HCT116 (cell line): ENCODE measurements at regions not wholly inside any gene's neighbourhood (a gene's known extent, or its start where the extent isn't known, plus 50 kb on each side); places are given as distances from the start of the nearest gene placed in this dataset.

Experiments used
- ATAC-seq: fragments of 200-7000 bp; cut with Tn5 transposase; 2 replicates; pipeline ENCODE4 v1.9.1; 2020; ENCODE audit warnings: mild to moderate bottlenecking, moderate library complexity
- BruUV-seq: library from RNA; stranded (reverse); fragments of 400-500 nt; replicated peaks from 2 replicates; lab custom pipeline; 2021; lab: Mats Ljungman, UMichigan
- CTCF ChIA-PET: fragments of 300-600 bp; sonication (Branson Sonifier 250); formaldehyde crosslinking; loops from one replicate; lab custom pipeline; 2021; ENCODE audit warnings: antibody characterized with exemption; lab: Charles Lee
- POLR2A ChIA-PET: fragments of 300-600, 350-600 bp; sonication (Branson Sonifier 250); formaldehyde crosslinking; loops from one replicate; lab custom pipeline; 2021; ENCODE audit warnings: antibody characterized with exemption; lab: Charles Lee
- RAD21 ChIA-PET, 2 experiments: fragments of 300-600 bp; sonication (Branson Sonifier 250); formaldehyde crosslinking; loops; one replicate each; lab custom pipeline; 2023; ENCODE audit warnings: low total read pairs in 2 of 2; ENCODE audit not compliant: uncharacterized antibody in 2 of 2, unreplicated experiment in 2 of 2, low non-redundant PET in 1 of 2; lab: Charles Lee
- DNase-seq: peaks from one replicate; pipeline ENCODE4 v3.0.0-alpha.2; 2010; ENCODE audit warnings: low read depth, low spot score
- H2AFZ ChIP-seq: fragments of 200-600 bp; shearing (Covaris generic), sonication (generic); 2 replicates; pipeline ENCODE4 v1.6.1; 2017; ENCODE audit warnings: low read depth, mixed run types, mixed read lengths, antibody characterized with exemption, low read length; ENCODE audit not compliant: poor library complexity, severe bottlenecking
- H3K27ac ChIP-seq: 2 replicates; pipeline ENCODE4 v1.5.1; 2012; ENCODE audit warnings: low read depth, low read length
- H3K27me3 ChIP-seq: fragments of 200-600 bp; sonication (generic); 2 replicates; pipeline ENCODE4 v1.6.1; 2016; ENCODE audit warnings: mixed run types, low read length, mixed read lengths; ENCODE audit not compliant: insufficient read depth
- H3K36me3 ChIP-seq, 2 experiments: fragments of 200-500 bp in 1 of 2; fragments of 200-600 bp in 1 of 2; sonication (Bioruptor generic) in 1 of 2; sonication (generic) in 1 of 2; 2 replicates each; pipeline versions ENCODE4 v1.5.1 to v1.6.1; 2014 to 2016; ENCODE audit warnings: low read length in 2 of 2, inconsistent platforms in 1 of 2, mixed read lengths in 1 of 2, mixed run types in 1 of 2; ENCODE audit not compliant: insufficient read depth in 2 of 2, control insufficient read depth in 1 of 2
- H3K4me1 ChIP-seq, 2 experiments: fragments of 200-600 bp in 1 of 2; sonication (generic) in 1 of 2; 2 replicates each; pipeline versions ENCODE4 v1.5.1 to v1.6.1; 2012 to 2017; ENCODE audit warnings: low read length in 2 of 2, inconsistent platforms in 1 of 2, mild to moderate bottlenecking in 1 of 2, mixed read lengths in 1 of 2, mixed run types in 1 of 2, moderate library complexity in 1 of 2; ENCODE audit not compliant: insufficient read depth in 2 of 2, control insufficient read depth in 1 of 2
- H3K4me2 ChIP-seq: fragments of 200-600 bp; sonication (generic); 2 replicates; pipeline ENCODE4 v1.6.1; 2017; ENCODE audit warnings: mixed run types, low read length, mixed read lengths
- H3K4me3 ChIP-seq, 2 experiments: fragments of 200-600 bp in 1 of 2; sonication (generic) in 1 of 2; replicated peaks in 1 of 2; 2 replicates each; pipeline ENCODE4 v1.5.1; 2011 to 2016; ENCODE audit warnings: low read length in 2 of 2, control low read depth in 1 of 2, low read depth in 1 of 2, mild to moderate bottlenecking in 1 of 2, mixed read lengths in 1 of 2, mixed run types in 1 of 2
- H3K79me2 ChIP-seq: fragments of 200-600 bp; sonication (generic); 2 replicates; pipeline ENCODE4 v1.6.1; 2017; ENCODE audit warnings: mild to moderate bottlenecking, mixed run types, low read length, moderate library complexity, mixed read lengths; ENCODE audit not compliant: insufficient read depth
- H3K9ac ChIP-seq: fragments of 200-600 bp; sonication (generic); 2 replicates; pipeline ENCODE4 v1.6.1; 2016; ENCODE audit warnings: low read length, mixed read lengths
- H3K9me2 ChIP-seq: fragments of 200-600 bp; sonication (generic), shearing (Covaris generic); 2 replicates; pipeline ENCODE4 v1.6.1; 2017; ENCODE audit warnings: mixed run types, mild to moderate bottlenecking, moderate library complexity; ENCODE audit not compliant: insufficient read depth
- H3K9me3 ChIP-seq, 2 experiments: fragments of 200-500 bp in 1 of 2; fragments of 200-600 bp in 1 of 2; sonication (Bioruptor generic) in 1 of 2; sonication (generic) in 1 of 2; 2 replicates each; pipeline ENCODE4 v1.6.1; 2014 to 2017; ENCODE audit warnings: low read length in 2 of 2, mixed read lengths in 2 of 2, inconsistent platforms in 1 of 2, low read depth in 1 of 2, mild to moderate bottlenecking in 1 of 2, mixed run types in 1 of 2, moderate library complexity in 1 of 2; ENCODE audit not compliant: control insufficient read depth in 1 of 2, insufficient read depth in 1 of 2
- H4K20me1 ChIP-seq: fragments of 200-600 bp; sonication (generic), shearing (Covaris generic); 2 replicates; pipeline ENCODE4 v1.6.1; 2017; ENCODE audit warnings: mixed run types, mild to moderate bottlenecking, moderate library complexity; ENCODE audit not compliant: insufficient read depth
- CBX3 ChIP-seq: IDR thresholded peaks from 2 replicates; pipeline ENCODE4 v1.6.1; 2012; ENCODE audit warnings: low read depth
- CEBPB ChIP-seq: IDR thresholded peaks from 2 replicates; pipeline ENCODE4 v1.6.1; 2012; ENCODE audit warnings: low read depth
- EGR1 ChIP-seq: IDR thresholded peaks from 2 replicates; pipeline ENCODE4 v1.6.1; 2012; ENCODE audit warnings: low read depth
- ELF1 ChIP-seq: IDR thresholded peaks from 2 replicates; pipeline ENCODE4 v1.6.1; 2012; ENCODE audit warnings: low read depth, borderline replicate concordance
- EZH2 ChIP-seq: fragments of 200-600 bp; sonication (generic); IDR thresholded peaks from 2 replicates; pipeline ENCODE4 v1.6.1; 2017; ENCODE audit warnings: antibody characterized with exemption, mixed run types
- EZH2phosphoT487 ChIP-seq: fragments of 200-600 bp; IDR thresholded peaks from 2 replicates; pipeline ENCODE4 v1.6.1; 2018; ENCODE audit warnings: antibody characterized with exemption, borderline replicate concordance
- FOSL1 ChIP-seq: IDR thresholded peaks from 2 replicates; pipeline ENCODE4 v1.6.1; 2012; ENCODE audit warnings: low read depth
- JUND ChIP-seq: IDR thresholded peaks from 2 replicates; pipeline ENCODE4 v1.6.1; 2012
- POLR2A ChIP-seq: IDR thresholded peaks from 2 replicates; pipeline ENCODE4 v1.7.0; 2011; ENCODE audit warnings: borderline replicate concordance; ENCODE audit not compliant: insufficient read depth, insufficient read length; ENCODE audit errors: extremely low read depth
- POLR2AphosphoS5 ChIP-seq: IDR thresholded peaks from 2 replicates; pipeline ENCODE4 v1.6.1; 2011; ENCODE audit warnings: mild to moderate bottlenecking, low read depth, low read length, moderate library complexity
- REST ChIP-seq: IDR thresholded peaks from 2 replicates; pipeline ENCODE4 v1.6.1; 2012; ENCODE audit warnings: low read depth
- SIN3A ChIP-seq: IDR thresholded peaks from 2 replicates; pipeline ENCODE4 v1.6.1; 2012; ENCODE audit warnings: low read depth
- TCF7L2 ChIP-seq: IDR thresholded peaks from 2 replicates; pipeline ENCODE4 v1.7.0; 2011; ENCODE audit warnings: borderline replicate concordance, inconsistent platforms; ENCODE audit not compliant: insufficient read depth, insufficient read length; ENCODE audit errors: extremely low read depth
- YY1 ChIP-seq: IDR thresholded peaks from 2 replicates; pipeline ENCODE4 v1.6.1; 2011; ENCODE audit warnings: low read length, low read depth, moderate library complexity, mild to moderate bottlenecking; ENCODE audit not compliant: insufficient replicate concordance; ENCODE audit errors: extremely low read depth
- ZFX ChIP-seq: fragments of 450-650 bp; IDR thresholded peaks from 2 replicates; pipeline ENCODE4 v1.6.1; 2017
- ZNF274 ChIP-seq: fragments of 200-500 bp; sonication (Bioruptor generic); IDR thresholded peaks from 2 replicates; pipeline ENCODE4 v1.6.1; 2014; ENCODE audit warnings: mild to moderate bottlenecking, low read depth, low read length, inconsistent platforms
- intact Hi-C: fragments of 100-400 bp; cut with micrococcal nuclease; formaldehyde crosslinking; loops from 2 replicates; pipeline ENCODE4 v1.10.0; 2022
- TF ChIP-seq, protein P1 (sequence below): IDR thresholded peaks from 2 replicates; pipeline ENCODE4 v1.6.1; 2012
- TF ChIP-seq, protein P2 (sequence below): IDR thresholded peaks from 2 replicates; pipeline ENCODE4 v1.6.1; 2012

GRCh38 chr1:94714552-94714951 is 105.6 kb upstream of the SLC44A3 start (continued):
- TF ChIP-seq REST = no peak
- no peak for TF ChIP-seq POLR2AphosphoS5

DNA sequence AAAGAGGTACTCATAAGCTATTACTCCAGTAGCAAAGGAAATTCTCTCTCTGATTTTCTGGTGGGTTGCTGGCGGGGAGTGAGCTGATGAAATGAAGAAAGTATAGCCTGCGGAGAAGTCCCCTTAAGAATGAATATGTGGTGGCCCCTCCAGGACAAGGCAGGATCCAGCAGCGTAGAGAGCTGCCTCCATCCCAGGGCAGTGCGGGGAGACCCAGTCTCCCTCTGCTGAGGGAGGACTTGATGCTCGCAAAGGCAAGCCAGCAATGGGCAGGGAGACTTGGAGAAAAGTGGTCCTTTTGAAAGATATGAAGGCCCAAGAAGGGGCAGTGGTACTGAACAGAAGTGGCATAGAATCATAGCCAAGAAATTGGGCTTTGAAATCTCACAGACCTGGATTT is 106.0 kb upstream of the SLC44A3 start:
- Histone ChIP-seq H3K4me2 (peak overlapping the region; percentile 57), H3K9me3 (no peaks in the 10 kb centered on the region), H3K79me2 (no peaks in the 10 kb centered on the region), H3K4me1 (peaks cover 17 to 51% of the 10 kb centered on the region in 2 experiments), H3K36me3 (no peaks in the 10 kb centered on the region), H3K27ac (peak overlapping the region; percentile 31; the same call in 1 of the 2 replicates), H4K20me1 (no peaks in the 10 kb centered on the region), H3K9ac (peak overlapping the region; percentile 11), H3K4me3 (peak overlapping the region in 1 of 2 experiments; percentile 15; a peak in 1 of 4 replicates), H2AFZ (no peak overlapping the region), H3K27me3 (no peaks in the 10 kb centered on the region), H3K9me2 (no peaks in the 10 kb centered on the region)
- BruUV-seq = no TSS peak
- ATAC-seq (peak; percentile 56), DNase-seq (no peak)
- RAD21 ChIA-PET = interaction anchor here in 1 of 2 experiments (0.6 kb wide), 1 partner anchor 183 kb away, joined by 3 read pairs; no protein-coding TSS in a partner anchor
- POLR2A ChIA-PET = interaction anchor here (1.1 kb wide), 1 partner anchor 15 kb away, joined by 3 read pairs; no protein-coding TSS in a partner anchor
- intact Hi-C loops = loop anchor here (5.0 kb wide), 1 partner anchor 107 kb away; no protein-coding TSS in a partner anchor
- CTCF ChIA-PET = interaction anchor here (1.0 kb wide), 1 partner anchor 88 kb away, joined by 3 read pairs; no protein-coding TSS in a partner anchor
- TF ChIP-seq POLR2A (no peak), ZNF274 (no peak), TCF7L2 (no peak), ZFX (no peak), JUND (no peak), YY1 (no peak), SIN3A (no peak), CBX3 (no peak), REST (no peak), POLR2AphosphoS5 (no peak), EZH2 (no peak), ELF1 (no peak), EGR1 (no peak), CEBPB (no peak), FOSL1 (no peak), EZH2phosphoT487 (no peak)
- TF ChIP-seq, protein P1, sequence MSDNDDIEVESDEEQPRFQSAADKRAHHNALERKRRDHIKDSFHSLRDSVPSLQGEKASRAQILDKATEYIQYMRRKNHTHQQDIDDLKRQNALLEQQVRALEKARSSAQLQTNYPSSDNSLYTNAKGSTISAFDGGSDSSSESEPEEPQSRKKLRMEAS = no peak
- TF ChIP-seq, protein P2, sequence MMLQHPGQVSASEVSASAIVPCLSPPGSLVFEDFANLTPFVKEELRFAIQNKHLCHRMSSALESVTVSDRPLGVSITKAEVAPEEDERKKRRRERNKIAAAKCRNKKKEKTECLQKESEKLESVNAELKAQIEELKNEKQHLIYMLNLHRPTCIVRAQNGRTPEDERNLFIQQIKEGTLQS = no peak
